IMR-90 (cell line): ENCODE measurements at regions not wholly inside any gene's neighbourhood (a gene's known extent, or its start where the extent isn't known, plus 50 kb on each side); places are given as distances from the start of the nearest gene placed in this dataset.

ENCODE experiments used
- ATAC-seq: fragments of 200-7000 bp; cut with Tn5 transposase; 2 replicates; pipeline ENCODE4 v1.9.1; 2020; ENCODE audit warnings: low read depth, mild to moderate bottlenecking, moderate library complexity
- BruUV-seq: library from RNA; stranded (reverse); fragments of 400-500 nt; replicated peaks from 2 replicates; lab custom pipeline; 2021; lab: Mats Ljungman, UMichigan
- CTCF ChIA-PET: fragments of 300-600 bp; formaldehyde crosslinking; extraction: SDS; loops from one replicate; lab custom pipeline; 2021; ENCODE audit warnings: antibody characterized with exemption; lab: Yijun Ruan, JAX
- POLR2A ChIA-PET: fragments of 300-600 bp; sonication (Branson Sonifier 250); formaldehyde crosslinking; loops from one replicate; lab custom pipeline; 2022; ENCODE audit warnings: antibody characterized with exemption; ENCODE audit not compliant: unreplicated experiment; lab: Charles Lee
- DNase-seq: peaks from one replicate; pipeline ENCODE4 v3.0.0; 2013
- H2AFZ ChIP-seq: replicated peaks from 2 replicates; pipeline ENCODE3; 2013; ENCODE audit warnings: low read length, mild to moderate bottlenecking; ENCODE audit not compliant: poor library complexity
- H2AK5ac ChIP-seq: 2 replicates; pipeline ENCODE4 v1.6.1; 2013; ENCODE audit warnings: low read depth, low read length, inconsistent platforms
- H2AK9ac ChIP-seq: replicated peaks from 2 replicates; pipeline ENCODE3; 2013; ENCODE audit warnings: mild to moderate bottlenecking, low read depth, low read length, moderate library complexity; ENCODE audit not compliant: poor library complexity
- H2BK120ac ChIP-seq: 2 replicates; pipeline ENCODE4 v1.6.1; 2013; ENCODE audit warnings: low read depth, low read length, inconsistent platforms
- H2BK15ac ChIP-seq: 3 replicates; pipeline ENCODE4 v1.6.1; 2013; ENCODE audit warnings: low read depth, low read length, inconsistent platforms
- H2BK20ac ChIP-seq: 2 replicates; pipeline ENCODE4 v1.6.1; 2013; ENCODE audit warnings: low read depth, mild to moderate bottlenecking, inconsistent platforms, low read length, moderate library complexity
- H2BK5ac ChIP-seq: 2 replicates; pipeline ENCODE4 v1.6.1; 2013; ENCODE audit warnings: mild to moderate bottlenecking, low read depth, low read length, inconsistent platforms; ENCODE audit not compliant: poor library complexity, severe bottlenecking
- H3K14ac ChIP-seq: replicated peaks from 2 replicates; pipeline ENCODE4 v1.6.1; 2013; ENCODE audit warnings: low read depth, low read length, inconsistent platforms
- H3K18ac ChIP-seq: 2 replicates; pipeline ENCODE4 v1.6.1; 2013; ENCODE audit warnings: low read depth, low read length, control low read depth
- H3K23ac ChIP-seq: 2 replicates; pipeline ENCODE4 v1.6.1; 2013; ENCODE audit warnings: low read depth, low read length, inconsistent platforms
- H3K27ac ChIP-seq: 2 replicates; pipeline ENCODE4 v1.5.1; 2013; ENCODE audit warnings: mild to moderate bottlenecking, control low read depth, low read length; ENCODE audit not compliant: insufficient read depth
- H3K27me3 ChIP-seq: 2 replicates; pipeline ENCODE4 v1.6.1; 2013; ENCODE audit warnings: low read length; ENCODE audit not compliant: control insufficient read depth, insufficient read depth
- H3K36me3 ChIP-seq: 2 replicates; pipeline ENCODE4 v1.6.1; 2013; ENCODE audit warnings: low read length, mixed read lengths; ENCODE audit not compliant: control insufficient read depth, insufficient read depth
- H3K4ac ChIP-seq: 2 replicates; pipeline ENCODE4 v1.6.1; 2013; ENCODE audit warnings: low read depth, low read length, inconsistent platforms
- H3K4me1 ChIP-seq: 2 replicates; pipeline ENCODE4 v1.6.1; 2013; ENCODE audit warnings: low read length, mixed read lengths; ENCODE audit not compliant: control insufficient read depth, insufficient read depth
- H3K4me2 ChIP-seq: 2 replicates; pipeline ENCODE4 v1.6.1; 2013; ENCODE audit warnings: low read depth, mild to moderate bottlenecking, control low read depth, low read length, moderate library complexity
- H3K4me3 ChIP-seq: 2 replicates; pipeline ENCODE4 v1.5.1; 2013; ENCODE audit warnings: low read depth, mild to moderate bottlenecking, control low read depth, low read length, moderate library complexity; ENCODE audit not compliant: insufficient read depth
- H3K56ac ChIP-seq: 2 replicates; pipeline ENCODE4 v1.6.1; 2013; ENCODE audit warnings: low read length, inconsistent platforms; ENCODE audit not compliant: insufficient read depth; ENCODE audit errors: extremely low read depth
- H3K79me1 ChIP-seq, 2 experiments: 2 replicates each; pipeline ENCODE4 v1.6.1; 2013; ENCODE audit warnings: low read length in 2 of 2, inconsistent platforms in 1 of 2, low read depth in 1 of 2
- H3K9ac ChIP-seq: 2 replicates; pipeline ENCODE4 v1.6.1; 2013; ENCODE audit warnings: low read depth, low read length, control low read depth
- H3K9me1 ChIP-seq: 2 replicates; pipeline ENCODE4 v1.6.1; 2013; ENCODE audit warnings: low read length, inconsistent platforms; ENCODE audit not compliant: insufficient read depth
- H3K9me3 ChIP-seq: 2 replicates; pipeline ENCODE4 v1.6.1; 2013; ENCODE audit warnings: low read length; ENCODE audit not compliant: control insufficient read depth, insufficient read depth
- H4K20me1 ChIP-seq: 2 replicates; pipeline ENCODE4 v1.6.1; 2013; ENCODE audit warnings: low read length, inconsistent platforms; ENCODE audit not compliant: insufficient read depth
- H4K5ac ChIP-seq: 2 replicates; pipeline ENCODE4 v1.6.1; 2013; ENCODE audit warnings: mild to moderate bottlenecking, low read depth, low read length, control low read depth
- H4K8ac ChIP-seq, 2 experiments: 2 replicates each; pipeline ENCODE4 v1.6.1; 2013; ENCODE audit warnings: low read depth in 2 of 2, low read length in 2 of 2, control low read depth in 1 of 2, inconsistent platforms in 1 of 2
- H4K91ac ChIP-seq: 2 replicates; pipeline ENCODE4 v1.6.1; 2013; ENCODE audit warnings: low read depth, low read length, inconsistent platforms; ENCODE audit not compliant: insufficient read depth
- BHLHE40 ChIP-seq: fragments of 150-350 bp; IDR thresholded peaks from 2 replicates; pipeline ENCODE4 v1.6.1; 2016; ENCODE audit warnings: mild to moderate bottlenecking, low read depth, low read length
- CHD1 ChIP-seq: IDR thresholded peaks from 2 replicates; pipeline ENCODE4 v1.6.1; 2012; ENCODE audit warnings: low read depth, low read length, improper control_type of control experiment
- RFX5 ChIP-seq: IDR thresholded peaks from 2 replicates; pipeline ENCODE4 v1.8.0; 2012; ENCODE audit warnings: low read depth, mild to moderate bottlenecking, low read length, moderate library complexity
- WGBS, 2 experiments: methylation state at CpG; one replicate each; pipeline versions ENCODE4 v1.1.5 to v1.1.7; 2013; ENCODE audit warnings: missing lambda C conversion rate in 2 of 2; ENCODE audit not compliant: insufficient read length in 1 of 2; ENCODE audit errors: extremely low coverage in 2 of 2; 5-methylcytosine and 5-hydroxymethylcytosine counted together
- dilution Hi-C: fragments of 300-500 bp; cut with HindIII; formaldehyde crosslinking; loops from one replicate; pipeline ENCODE4 v1.14.3; 2018; ENCODE audit warnings: low sequenced_read_pairs; ENCODE audit not compliant: unreplicated experiment
- in situ Hi-C: fragments of 300-500 bp; cut with MboI; formaldehyde crosslinking; loops from 3 replicates; pipeline ENCODE4 v1.14.3; 2019; ENCODE audit warnings: low sequenced_read_pairs, inconsistent platforms, mixed read lengths
- intact Hi-C: fragments of 100-400 bp; cut with micrococcal nuclease; formaldehyde crosslinking; loops from 2 replicates; pipeline ENCODE4 v1.10.0; 2022

DNA sequence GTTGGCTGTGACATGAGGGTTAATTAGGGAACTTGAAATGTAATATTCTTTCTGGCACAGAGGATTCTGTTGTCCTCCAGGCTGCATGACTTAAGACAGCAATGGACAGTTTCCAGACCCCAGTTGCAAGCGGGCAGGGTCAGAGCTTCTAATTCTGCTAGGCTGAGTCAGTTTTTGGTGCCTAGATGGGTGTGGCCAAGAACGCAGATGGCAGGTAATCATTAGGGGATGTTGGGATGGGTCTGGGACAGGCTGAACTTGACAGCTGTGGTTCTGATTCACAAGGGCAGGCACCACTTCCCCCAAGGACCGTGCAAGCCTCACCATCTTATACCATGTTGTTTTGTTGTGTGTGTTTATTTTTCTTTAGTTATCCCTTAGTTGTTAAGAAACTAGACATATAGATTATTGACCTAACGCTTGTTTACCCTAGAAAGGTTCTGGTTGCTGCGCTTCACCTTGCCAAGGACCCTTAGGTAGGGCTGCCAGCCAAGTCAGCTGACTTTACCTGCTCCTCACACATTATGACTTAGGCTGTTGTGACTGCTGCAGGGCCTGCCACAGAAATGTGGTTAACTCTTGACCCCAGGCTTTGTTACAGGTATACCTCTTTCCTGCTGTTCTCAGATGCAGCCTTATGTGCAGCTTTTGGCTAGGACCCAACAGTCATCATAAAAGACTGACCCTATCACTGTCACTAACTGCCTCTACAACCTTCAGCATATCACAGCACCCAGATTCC is 117.7 kb upstream of the KLF12 start (continued):
- TF ChIP-seq CHD1, result no peak

DNA sequence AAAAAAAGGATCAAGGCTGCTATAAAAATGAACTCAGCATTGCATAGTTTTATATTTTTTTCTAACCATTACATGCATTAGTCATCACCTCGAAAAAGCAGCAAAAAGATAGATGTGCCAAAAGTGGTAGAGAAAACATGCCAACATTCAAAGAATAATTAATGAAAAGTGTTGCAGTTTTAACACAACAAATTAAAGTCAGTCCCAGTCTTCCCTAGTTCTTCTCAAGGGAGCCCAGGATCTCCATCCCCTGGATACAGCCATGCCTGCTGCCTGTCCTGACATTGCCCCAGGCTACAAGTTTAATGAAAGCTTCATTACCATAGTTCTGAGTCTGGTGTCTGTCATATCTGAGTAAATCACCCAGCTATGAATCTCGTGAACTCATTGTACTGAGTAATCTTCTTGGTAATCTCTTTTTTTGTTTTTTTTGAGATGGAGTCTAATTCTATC is 116.6 kb upstream of the KLF12 start:
- dilution Hi-C loops (no loop called here), in situ Hi-C loops (no loop called here), intact Hi-C loops (no loop called here)
- 0 out of 2 replicates have a peak, but pooled peaks cover 3% of the 10 kb centered on the region for H3K9me1 ChIP-seq
- BruUV-seq, result no TSS peak
- H2BK5ac ChIP-seq, result peak overlapping the region; percentile 32
- H3K9ac ChIP-seq, result no peak overlapping the region
- ChIA-PET CTCF (no interaction called here), POLR2A (no interaction called here)
- peaks cover 9% of the 10 kb centered on the region for H3K4me1 ChIP-seq
- H3K27me3 ChIP-seq, result no peaks in the 10 kb centered on the region
- H2BK120ac ChIP-seq, result peak overlapping the region; percentile 54; the same call in 1 of the 2 replicates
- no CpG with 5 or more reads among the region's 2 CpGs for WGBS, 2 experiments
- H2AFZ ChIP-seq, result peak overlapping the region; percentile 54
- H4K5ac ChIP-seq, result no peak overlapping the region
- H3K23ac ChIP-seq, result no peak overlapping the region; the same call in 1 of the 2 replicates
- peak overlapping the region; percentile 37; the same call in 1 of the 2 replicates for H3K4ac ChIP-seq
- 0 out of 2 replicates have a peak, but pooled peaks have one; percentile 40 for TF ChIP-seq BHLHE40
- TF ChIP-seq RFX5, result no peak
- no peak for TF ChIP-seq CHD1
- peak overlapping the region; percentile 51; the same call in 1 of the 3 replicates for H2BK15ac ChIP-seq
- no peak overlapping the region for H3K56ac ChIP-seq
- 0 out of 2 replicates have a peak overlapping the region, but pooled peaks have one; percentile 30 for H3K14ac ChIP-seq
- no peaks in the 10 kb centered on the region for H3K36me3 ChIP-seq
- peak; percentile 75 for DNase-seq
- H3K18ac ChIP-seq, result peak overlapping the region; percentile 56; the same call in 1 of the 2 replicates
- peak overlapping the region in 1 of 2 experiments; percentile 50; a peak in 1 of 4 replicates for H4K8ac ChIP-seq
- H2AK5ac ChIP-seq, result no peak overlapping the region
- no peak overlapping the region for H3K27ac ChIP-seq
- H2AK9ac ChIP-seq, result no peak overlapping the region
- no peaks in the 10 kb centered on the region for H3K79me1 ChIP-seq
- peaks cover 3% of the 10 kb centered on the region; the same call in 1 of the 2 replicates for H3K9me3 ChIP-seq
- no peak overlapping the region for H3K4me3 ChIP-seq
- no peaks in the 10 kb centered on the region for H4K20me1 ChIP-seq
- no peak overlapping the region for H4K91ac ChIP-seq
- peak; percentile 74 for ATAC-seq
- peak overlapping the region; percentile 40; the same call in 1 of the 2 replicates for H2BK20ac ChIP-seq
- no peak overlapping the region for H3K4me2 ChIP-seq
